ENCODE measurements at regions not wholly inside any gene's neighbourhood (a gene's known extent, or its start where the extent isn't known, plus 50 kb on each side); places are given as distances from the start of the nearest gene placed in this dataset.

DNA sequence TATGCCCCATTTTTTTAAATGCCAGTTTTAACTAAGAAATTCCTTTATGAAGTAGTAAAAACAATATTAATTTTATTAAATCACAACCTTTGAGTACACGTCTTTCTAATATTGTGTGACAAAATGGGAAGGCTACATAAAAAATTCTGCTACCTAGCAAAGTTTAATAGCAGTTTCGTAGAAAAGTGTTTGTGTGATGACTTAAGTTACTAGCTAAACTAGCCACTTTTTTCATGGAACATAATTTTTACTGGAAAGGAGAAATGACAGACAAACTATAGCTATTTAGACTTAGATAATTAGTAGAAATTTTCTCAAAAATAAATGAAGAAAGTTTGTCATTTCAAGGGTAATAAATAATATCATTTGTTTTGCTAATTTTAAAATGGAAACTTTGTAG, 153.1 kb downstream of the GPAM start:
- CTCF ChIA-PET: no interaction called here
- TF ChIP-seq, protein P1, sequence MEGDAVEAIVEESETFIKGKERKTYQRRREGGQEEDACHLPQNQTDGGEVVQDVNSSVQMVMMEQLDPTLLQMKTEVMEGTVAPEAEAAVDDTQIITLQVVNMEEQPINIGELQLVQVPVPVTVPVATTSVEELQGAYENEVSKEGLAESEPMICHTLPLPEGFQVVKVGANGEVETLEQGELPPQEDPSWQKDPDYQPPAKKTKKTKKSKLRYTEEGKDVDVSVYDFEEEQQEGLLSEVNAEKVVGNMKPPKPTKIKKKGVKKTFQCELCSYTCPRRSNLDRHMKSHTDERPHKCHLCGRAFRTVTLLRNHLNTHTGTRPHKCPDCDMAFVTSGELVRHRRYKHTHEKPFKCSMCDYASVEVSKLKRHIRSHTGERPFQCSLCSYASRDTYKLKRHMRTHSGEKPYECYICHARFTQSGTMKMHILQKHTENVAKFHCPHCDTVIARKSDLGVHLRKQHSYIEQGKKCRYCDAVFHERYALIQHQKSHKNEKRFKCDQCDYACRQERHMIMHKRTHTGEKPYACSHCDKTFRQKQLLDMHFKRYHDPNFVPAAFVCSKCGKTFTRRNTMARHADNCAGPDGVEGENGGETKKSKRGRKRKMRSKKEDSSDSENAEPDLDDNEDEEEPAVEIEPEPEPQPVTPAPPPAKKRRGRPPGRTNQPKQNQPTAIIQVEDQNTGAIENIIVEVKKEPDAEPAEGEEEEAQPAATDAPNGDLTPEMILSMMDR (IDR thresholded peaks at IDR 0.05; ENCODE audit: insufficient read depth, low read depth, low read length): no peak
- Histone ChIP-seq H3K36me3 (ENCODE audit: control insufficient read depth, insufficient read depth, low read length) (no peaks in the 10 kb centered on the region), H3K4me3 (ENCODE audit: low read depth, low read length) (no peak overlapping the region), H3K27me3 (ENCODE audit: control insufficient read depth, insufficient read depth, low read length) (no peaks in the 10 kb centered on the region)
- POLR2A ChIA-PET: no interaction called here
- DNase-seq (ENCODE audit: low read depth): no peak

DNA sequence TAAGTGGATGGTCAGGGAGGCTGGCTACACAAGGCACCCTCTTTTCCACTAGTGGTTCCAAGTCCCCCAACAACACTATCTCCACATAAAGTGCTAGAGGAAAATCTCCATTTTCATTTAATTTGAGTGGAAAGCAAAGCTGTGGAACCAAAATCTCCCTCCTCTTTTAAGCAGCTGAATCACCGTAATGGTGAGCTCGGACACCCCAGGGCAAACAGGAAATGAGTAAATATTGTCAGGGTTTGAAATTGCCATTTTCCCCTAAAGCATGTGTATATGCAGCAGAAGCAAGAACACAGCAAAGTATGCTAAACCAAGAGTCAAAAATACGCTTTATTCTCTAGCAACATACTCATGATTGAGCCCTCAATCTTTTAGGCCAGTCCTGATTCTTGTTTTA, 143.7 kb downstream of the GPAM start:
- H3K27me3 ChIP-seq (ENCODE audit: control insufficient read depth, insufficient read depth, low read length): no peaks in the 10 kb centered on the region
- no peak for DNase-seq (ENCODE audit: low read depth)
- no peak overlapping the region for H3K4me3 ChIP-seq (ENCODE audit: low read depth, low read length)
- CTCF ChIA-PET: interaction anchor here (1.1 kb wide), 1 partner anchor 10 kb away, joined by 3 read pairs; no protein-coding TSS in a partner anchor
- POLR2A ChIA-PET: no interaction called here
- H3K36me3 ChIP-seq (ENCODE audit: control insufficient read depth, insufficient read depth, low read length): no peaks in the 10 kb centered on the region
- TF ChIP-seq, protein P1 (IDR thresholded peaks at IDR 0.05; ENCODE audit: insufficient read depth, low read depth, low read length): no peak

DNA sequence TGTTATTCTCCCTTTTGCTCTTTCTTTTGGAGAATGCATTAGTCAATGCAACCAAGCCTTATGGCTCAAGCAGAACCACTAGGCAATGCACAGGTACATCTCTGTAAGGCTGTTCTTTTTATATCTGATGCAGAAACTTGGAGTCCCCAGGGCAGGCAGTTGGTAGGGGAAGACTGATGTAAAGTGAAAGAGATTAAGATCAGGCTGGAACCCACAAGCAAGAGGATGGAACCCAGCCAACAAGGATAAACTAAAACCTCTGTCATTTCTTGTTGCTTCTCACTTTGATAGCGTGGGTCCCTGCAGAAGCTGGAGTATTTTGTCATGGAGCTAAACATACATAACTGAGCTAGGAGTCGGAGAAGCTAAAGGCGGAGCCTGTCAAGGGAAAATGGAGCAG, 142.9 kb downstream of the GPAM start:
- Histone ChIP-seq H3K27me3 (ENCODE audit: control insufficient read depth, insufficient read depth, low read length) (no peaks in the 10 kb centered on the region), H3K4me3 (ENCODE audit: low read depth, low read length) (no peak overlapping the region), H3K36me3 (ENCODE audit: control insufficient read depth, insufficient read depth, low read length) (no peaks in the 10 kb centered on the region)
- TF ChIP-seq, protein P1 (IDR thresholded peaks at IDR 0.05; ENCODE audit: insufficient read depth, low read depth, low read length): no peak
- ChIA-PET POLR2A (no interaction called here), CTCF (no interaction called here)
- DNase-seq (ENCODE audit: low read depth): no peak

DNA sequence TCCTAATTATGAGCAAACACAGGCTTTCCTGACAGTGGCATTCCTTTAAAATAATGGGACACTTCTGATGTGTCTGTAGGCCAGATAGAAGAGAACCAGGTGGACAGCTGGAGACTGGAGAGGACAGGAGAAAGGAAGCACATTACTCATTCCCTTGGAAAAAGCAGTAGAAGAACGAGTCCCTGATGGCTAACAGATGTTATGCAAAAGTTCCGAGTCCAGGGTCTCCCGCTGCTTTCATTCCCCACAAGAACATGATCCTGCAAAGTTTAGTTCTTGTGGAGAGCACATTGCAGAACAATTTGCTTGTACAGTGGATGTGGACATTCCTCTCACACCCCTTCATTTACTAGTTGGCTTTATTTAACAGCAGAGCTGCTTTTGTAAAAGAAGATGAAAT, 137.6 kb downstream of the GPAM start:
- DNase-seq (ENCODE audit: low read depth): no peak
- TF ChIP-seq, protein P1 (IDR thresholded peaks at IDR 0.05; ENCODE audit: insufficient read depth, low read depth, low read length): no peak
- ChIA-PET CTCF (no interaction called here), POLR2A (no interaction called here)
- H3K27me3 ChIP-seq (ENCODE audit: control insufficient read depth, insufficient read depth, low read length): no peaks in the 10 kb centered on the region
- H3K36me3 ChIP-seq (ENCODE audit: control insufficient read depth, insufficient read depth, low read length): no peaks in the 10 kb centered on the region
- H3K4me3 ChIP-seq (ENCODE audit: low read depth, low read length): no peak overlapping the region

DNA sequence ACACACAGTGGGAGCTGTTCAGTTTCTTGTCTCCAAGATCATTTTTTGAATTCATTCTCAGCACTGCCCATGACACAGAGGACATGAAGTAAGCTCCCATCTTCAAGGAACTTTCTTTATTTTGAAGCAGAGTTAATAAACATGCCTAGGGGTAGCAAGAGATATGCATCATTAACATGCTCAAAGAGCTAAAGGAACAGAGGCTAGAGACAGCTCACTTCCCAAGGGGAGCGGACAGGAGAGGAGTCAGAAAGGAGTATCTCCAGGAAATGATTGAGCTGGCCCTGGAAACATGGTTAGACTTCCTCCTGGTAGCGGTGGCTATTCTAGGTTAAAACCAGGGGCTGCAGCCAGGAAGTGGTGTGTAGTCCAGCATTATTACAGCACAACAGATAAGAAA, 135.9 kb downstream of the GPAM start:
- TF ChIP-seq, protein P1 (IDR thresholded peaks at IDR 0.05; ENCODE audit: insufficient read depth, low read depth, low read length): no peak
- ChIA-PET POLR2A (no interaction called here), CTCF (no interaction called here)
- H3K36me3 ChIP-seq (ENCODE audit: control insufficient read depth, insufficient read depth, low read length): no peaks in the 10 kb centered on the region
- DNase-seq (ENCODE audit: low read depth): no peak
- H3K4me3 ChIP-seq (ENCODE audit: low read depth, low read length): no peak overlapping the region
- no peaks in the 10 kb centered on the region for H3K27me3 ChIP-seq (ENCODE audit: control insufficient read depth, insufficient read depth, low read length)

Data from BJ (cell line).